Neural cell (in vitro differentiated cells): ENCODE measurements at regions not wholly inside any gene's neighbourhood (a gene's known extent, or its start where the extent isn't known, plus 50 kb on each side); places are given as distances from the start of the nearest gene placed in this dataset.

Source experiments
- EP300 ChIP-seq: fragments of 450-650 bp; conservative IDR thresholded peaks from 2 replicates; pipeline ENCODE4 v1.6.1; 2014; ENCODE audit warnings: antibody characterized with exemption, mild to moderate bottlenecking, moderate library complexity; ENCODE audit not compliant: poor library complexity, severe bottlenecking
- EZH2 ChIP-seq: fragments of 200-600, 300-800 bp; shearing (Covaris generic), sonication (generic); IDR thresholded peaks from 2 replicates; pipeline ENCODE4 v1.6.1; 2014; ENCODE audit warnings: antibody characterized with exemption, low read length, borderline replicate concordance, mild to moderate bottlenecking; ENCODE audit not compliant: insufficient read depth, poor library complexity, severe bottlenecking
- POLR2AphosphoS5 ChIP-seq: IDR thresholded peaks from 2 replicates; pipeline ENCODE4 v1.6.1; 2012
- RAD21 ChIP-seq: fragments of 450-650 bp; conservative IDR thresholded peaks from 2 replicates; pipeline ENCODE4 v1.6.1; 2014; ENCODE audit warnings: antibody characterized with exemption, mild to moderate bottlenecking, moderate library complexity
- SMC3 ChIP-seq: fragments of 450-650 bp; conservative IDR thresholded peaks from 2 replicates; pipeline ENCODE4 v1.6.1; 2014; ENCODE audit warnings: antibody characterized with exemption, mild to moderate bottlenecking, moderate library complexity; ENCODE audit not compliant: poor library complexity
- TAF1 ChIP-seq: IDR thresholded peaks from 2 replicates; pipeline ENCODE4 v1.6.1; 2012; ENCODE audit warnings: low read depth
- TF ChIP-seq, protein P1 (sequence below): fragments of 450-650 bp; IDR thresholded peaks from 2 replicates; pipeline ENCODE4 v1.5.1; 2014; ENCODE audit warnings: antibody characterized with exemption, mild to moderate bottlenecking, moderate library complexity; ENCODE audit not compliant: poor library complexity, severe bottlenecking
- TF ChIP-seq, protein P2 (sequence below): IDR thresholded peaks from 2 replicates; pipeline ENCODE4 v1.6.1; 2012; ENCODE audit warnings: borderline replicate concordance

DNA sequence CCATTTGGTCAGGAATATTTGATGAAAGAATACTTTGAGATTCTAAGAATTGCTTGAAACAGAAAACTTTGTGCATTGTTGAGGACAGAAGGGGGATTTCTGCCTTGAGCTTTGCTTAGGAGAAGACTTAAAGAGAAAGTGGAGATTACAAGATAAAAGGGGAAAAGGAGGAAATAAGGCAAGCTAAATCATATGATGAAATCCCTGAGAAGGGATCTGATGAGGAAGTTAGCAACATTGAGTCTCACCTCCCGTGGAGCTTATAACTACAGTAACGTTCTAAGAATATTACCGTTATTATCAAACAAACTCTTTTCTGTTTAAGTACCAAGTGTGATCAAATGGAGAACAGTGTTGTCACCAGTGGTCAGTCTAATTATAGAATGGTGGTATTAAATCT lies 414.7 kb upstream of the NAALADL2 start:
- no peak for TF ChIP-seq EP300
- TF ChIP-seq, protein P1, sequence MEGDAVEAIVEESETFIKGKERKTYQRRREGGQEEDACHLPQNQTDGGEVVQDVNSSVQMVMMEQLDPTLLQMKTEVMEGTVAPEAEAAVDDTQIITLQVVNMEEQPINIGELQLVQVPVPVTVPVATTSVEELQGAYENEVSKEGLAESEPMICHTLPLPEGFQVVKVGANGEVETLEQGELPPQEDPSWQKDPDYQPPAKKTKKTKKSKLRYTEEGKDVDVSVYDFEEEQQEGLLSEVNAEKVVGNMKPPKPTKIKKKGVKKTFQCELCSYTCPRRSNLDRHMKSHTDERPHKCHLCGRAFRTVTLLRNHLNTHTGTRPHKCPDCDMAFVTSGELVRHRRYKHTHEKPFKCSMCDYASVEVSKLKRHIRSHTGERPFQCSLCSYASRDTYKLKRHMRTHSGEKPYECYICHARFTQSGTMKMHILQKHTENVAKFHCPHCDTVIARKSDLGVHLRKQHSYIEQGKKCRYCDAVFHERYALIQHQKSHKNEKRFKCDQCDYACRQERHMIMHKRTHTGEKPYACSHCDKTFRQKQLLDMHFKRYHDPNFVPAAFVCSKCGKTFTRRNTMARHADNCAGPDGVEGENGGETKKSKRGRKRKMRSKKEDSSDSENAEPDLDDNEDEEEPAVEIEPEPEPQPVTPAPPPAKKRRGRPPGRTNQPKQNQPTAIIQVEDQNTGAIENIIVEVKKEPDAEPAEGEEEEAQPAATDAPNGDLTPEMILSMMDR: no peak
- TF ChIP-seq POLR2AphosphoS5: no peak
- no peak for TF ChIP-seq SMC3
- TF ChIP-seq EZH2: no peak
- no peak for TF ChIP-seq TAF1
- no peak for TF ChIP-seq RAD21
- TF ChIP-seq, protein P2, sequence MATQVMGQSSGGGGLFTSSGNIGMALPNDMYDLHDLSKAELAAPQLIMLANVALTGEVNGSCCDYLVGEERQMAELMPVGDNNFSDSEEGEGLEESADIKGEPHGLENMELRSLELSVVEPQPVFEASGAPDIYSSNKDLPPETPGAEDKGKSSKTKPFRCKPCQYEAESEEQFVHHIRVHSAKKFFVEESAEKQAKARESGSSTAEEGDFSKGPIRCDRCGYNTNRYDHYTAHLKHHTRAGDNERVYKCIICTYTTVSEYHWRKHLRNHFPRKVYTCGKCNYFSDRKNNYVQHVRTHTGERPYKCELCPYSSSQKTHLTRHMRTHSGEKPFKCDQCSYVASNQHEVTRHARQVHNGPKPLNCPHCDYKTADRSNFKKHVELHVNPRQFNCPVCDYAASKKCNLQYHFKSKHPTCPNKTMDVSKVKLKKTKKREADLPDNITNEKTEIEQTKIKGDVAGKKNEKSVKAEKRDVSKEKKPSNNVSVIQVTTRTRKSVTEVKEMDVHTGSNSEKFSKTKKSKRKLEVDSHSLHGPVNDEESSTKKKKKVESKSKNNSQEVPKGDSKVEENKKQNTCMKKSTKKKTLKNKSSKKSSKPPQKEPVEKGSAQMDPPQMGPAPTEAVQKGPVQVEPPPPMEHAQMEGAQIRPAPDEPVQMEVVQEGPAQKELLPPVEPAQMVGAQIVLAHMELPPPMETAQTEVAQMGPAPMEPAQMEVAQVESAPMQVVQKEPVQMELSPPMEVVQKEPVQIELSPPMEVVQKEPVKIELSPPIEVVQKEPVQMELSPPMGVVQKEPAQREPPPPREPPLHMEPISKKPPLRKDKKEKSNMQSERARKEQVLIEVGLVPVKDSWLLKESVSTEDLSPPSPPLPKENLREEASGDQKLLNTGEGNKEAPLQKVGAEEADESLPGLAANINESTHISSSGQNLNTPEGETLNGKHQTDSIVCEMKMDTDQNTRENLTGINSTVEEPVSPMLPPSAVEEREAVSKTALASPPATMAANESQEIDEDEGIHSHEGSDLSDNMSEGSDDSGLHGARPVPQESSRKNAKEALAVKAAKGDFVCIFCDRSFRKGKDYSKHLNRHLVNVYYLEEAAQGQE: no peak
